ENCODE measurements at regions not wholly inside any gene's neighbourhood (a gene's known extent, or its start where the extent isn't known, plus 50 kb on each side); places are given as distances from the start of the nearest gene placed in this dataset.

GRCh38 chr4:60637976-60638375 is 562.1 kb upstream of the ADGRL3 start:
- TF ChIP-seq CTCF (IDR thresholded peaks at IDR 0.05) (no peak), POLR2A (IDR thresholded peaks at IDR 0.05) (no peak)

Data from right lobe of liver (tissue), 4 donors.